GM12878 (cell line): ENCODE measurements at regions not wholly inside any gene's neighbourhood (a gene's known extent, or its start where the extent isn't known, plus 50 kb on each side); places are given as distances from the start of the nearest gene placed in this dataset.

ENCODE experiments used
- ATAC-seq: fragments of 200-7000 bp; cut with Tn5 transposase; 3 replicates; pipeline ENCODE4 v1.9.1; 2020; ENCODE audit warnings: mild to moderate bottlenecking, moderate library complexity
- BruUV-seq: library from RNA; stranded (reverse); fragments of 400-500 nt; replicated peaks from 2 replicates; lab custom pipeline; 2021; lab: Mats Ljungman, UMichigan
- CTCF ChIA-PET: fragments of 300-600 bp; sonication (Branson Sonifier 250); formaldehyde crosslinking; extraction: SDS; loops from one replicate; lab custom pipeline; 2021; ENCODE audit warnings: inconsistent platforms; lab: Yijun Ruan, JAX
- POLR2A ChIA-PET: fragments of 350-600 bp; formaldehyde crosslinking; extraction: SDS; loops from one replicate; lab custom pipeline; 2021; ENCODE audit warnings: inconsistent platforms; lab: Charles Lee
- RAD21 ChIA-PET: fragments of 300-600 bp; sonication (Branson Sonifier 250); formaldehyde crosslinking; loops from one replicate; lab custom pipeline; 2023; ENCODE audit warnings: antibody characterized with exemption; ENCODE audit not compliant: unreplicated experiment; lab: Charles Lee
- SMC1A ChIA-PET: fragments of 300-600 bp; sonication (Branson Sonifier 250); formaldehyde crosslinking; loops from one replicate; lab custom pipeline; 2023; ENCODE audit not compliant: unreplicated experiment, uncharacterized antibody; lab: Charles Lee
- DNase-seq: peaks from one replicate; pipeline ENCODE4 v3.0.0-alpha.2; 2011; ENCODE audit warnings: low read depth, low spot score
- FAIRE-seq: peaks from 3 replicates; lab custom pipeline; 2011; peaks lifted over from hg19 to GRCh38; lab: Jason Lieb, UNC
- H2AFZ ChIP-seq: 2 replicates; pipeline ENCODE4 v1.6.0; 2011; ENCODE audit warnings: low read depth, low read length, control low read depth; ENCODE audit not compliant: control insufficient read depth
- H3K27ac ChIP-seq: 2 replicates; pipeline ENCODE4 v1.5.1; 2011; ENCODE audit warnings: control low read depth; ENCODE audit not compliant: control insufficient read depth, insufficient read depth
- H3K27me3 ChIP-seq, 2 experiments: replicated peaks in 1 of 2; 2 replicates each; pipeline versions ENCODE4 v1.6.0 to v1.6.1; 2011; ENCODE audit warnings: low read length in 1 of 2; ENCODE audit not compliant: control insufficient read depth in 2 of 2, insufficient read depth in 2 of 2
- H3K36me3 ChIP-seq, 2 experiments: 2 replicates each; pipeline ENCODE4 v1.5.1; 2011; ENCODE audit warnings: low read length in 1 of 2; ENCODE audit not compliant: control insufficient read depth in 2 of 2, insufficient read depth in 2 of 2
- H3K4me1 ChIP-seq: 2 replicates; pipeline ENCODE4 v1.6.1; 2011; ENCODE audit warnings: mild to moderate bottlenecking, low read length, moderate library complexity, mixed read lengths; ENCODE audit not compliant: control insufficient read depth, insufficient read depth
- H3K4me2 ChIP-seq: 2 replicates; pipeline ENCODE4 v1.6.0; 2011; ENCODE audit warnings: control low read depth; ENCODE audit not compliant: control insufficient read depth, insufficient read depth
- H3K4me3 ChIP-seq: fragments of 200-600 bp; sonication (generic); 2 replicates; pipeline ENCODE4 v1.5.1; 2016
- H3K79me2 ChIP-seq: 2 replicates; pipeline ENCODE4 v1.6.0; 2011; ENCODE audit warnings: low read length; ENCODE audit not compliant: control insufficient read depth, insufficient read depth
- H3K9ac ChIP-seq: 2 replicates; pipeline ENCODE4 v1.8.0; 2011; ENCODE audit warnings: low read length, control low read depth, mixed read lengths; ENCODE audit not compliant: control insufficient read depth, insufficient read depth
- H3K9me3 ChIP-seq: replicated peaks from 3 replicates; pipeline ENCODE4 v1.5.1; 2011; ENCODE audit warnings: mild to moderate bottlenecking, low read length; ENCODE audit not compliant: control insufficient read depth, insufficient read depth
- H4K20me1 ChIP-seq: 2 replicates; pipeline ENCODE4 v1.6.0; 2011; ENCODE audit not compliant: control insufficient read depth, insufficient read depth
- CHD1 ChIP-seq: IDR thresholded peaks from 2 replicates; pipeline ENCODE4 v1.6.1; 2012; ENCODE audit warnings: low read depth, low read length, improper control_type of control experiment
- CHD4 ChIP-seq: fragments of 200-600 bp; sonication (generic); IDR thresholded peaks from 2 replicates; pipeline ENCODE4 v1.6.1; 2016; ENCODE audit warnings: mild to moderate bottlenecking
- DPF2 ChIP-seq: fragments of 450-650 bp; IDR thresholded peaks from 2 replicates; pipeline ENCODE4 v1.6.1; 2017; ENCODE audit warnings: mild to moderate bottlenecking
- NBN ChIP-seq: fragments of 450-650 bp; IDR thresholded peaks from 2 replicates; pipeline ENCODE4 v1.6.1; 2016
- PML ChIP-seq: IDR thresholded peaks from 2 replicates; pipeline ENCODE4 v1.6.1; 2012; ENCODE audit warnings: low read length, inconsistent platforms
- POLR2AphosphoS2 ChIP-seq: IDR thresholded peaks from 2 replicates; pipeline ENCODE4 v1.6.1; 2011; ENCODE audit warnings: low read depth, mild to moderate bottlenecking, low read length, improper control_type of control experiment, moderate library complexity
- POU2F2 ChIP-seq: IDR thresholded peaks from 3 replicates; pipeline ENCODE4 v1.6.1; 2011; ENCODE audit warnings: low read depth, mild to moderate bottlenecking, low read length, borderline replicate concordance
- RBBP5 ChIP-seq: fragments of 200-600 bp; sonication (generic); conservative IDR thresholded peaks from 2 replicates; pipeline ENCODE4 v1.6.1; 2016
- SREBF1 ChIP-seq: IDR thresholded peaks from 2 replicates; pipeline ENCODE4 v1.6.1; 2012; ENCODE audit warnings: mild to moderate bottlenecking, low read length
- WRNIP1 ChIP-seq: IDR thresholded peaks from 2 replicates; pipeline ENCODE4 v1.6.1; 2011; ENCODE audit warnings: low read depth, low read length, improper control_type of control experiment, borderline replicate concordance
- ZBTB11 ChIP-seq: fragments of 450-650 bp; formaldehyde crosslinking; IDR thresholded peaks from 2 replicates; pipeline ENCODE4 v1.5.0; 2022; ENCODE audit warnings: mild to moderate bottlenecking, missing genetic modification characterization
- WGBS: methylation state at CpG from one replicate; pipeline ENCODE4 v1.1.6; 2016; ENCODE audit warnings: low lambda C conversion rate; ENCODE audit not compliant: insufficient replicate concordance, insufficient coverage; ENCODE audit errors: missing lambda C conversion rate; 5-methylcytosine and 5-hydroxymethylcytosine counted together
- in situ Hi-C: fragments of 300-500 bp; cut with MboI; formaldehyde crosslinking; loops from 9 replicates; pipeline ENCODE4 v1.14.3; 2018; ENCODE audit warnings: mixed read lengths
- intact Hi-C: fragments of 100-400 bp; cut with micrococcal nuclease; formaldehyde crosslinking; loops from one replicate; pipeline ENCODE4 v1.14.2; 2022; ENCODE audit not compliant: unreplicated experiment

- H3K4me2 ChIP-seq, result no peak overlapping the region
- TF ChIP-seq SREBF1, result no peak
- no peak for TF ChIP-seq DPF2
- TF ChIP-seq CHD4, result no peak
- no peak for TF ChIP-seq ZBTB11
- no peak for TF ChIP-seq NBN
- no peak for TF ChIP-seq POU2F2
- no peak for TF ChIP-seq PML
- TF ChIP-seq CHD1, result no peak
- no peak for TF ChIP-seq WRNIP1
- TF ChIP-seq POLR2AphosphoS2, result no peak
- no peak for TF ChIP-seq RBBP5
- TF ChIP-seq, all 136 proteins: peak for 0
- Histone ChIP-seq H3K27me3 (no peaks in the 10 kb centered on the region), H3K27ac (no peak overlapping the region), H4K20me1 (no peaks in the 10 kb centered on the region), H3K79me2 (no peaks in the 10 kb centered on the region), H3K4me1 (no peaks in the 10 kb centered on the region), H2AFZ (no peak overlapping the region), H3K9ac (no peak overlapping the region), H3K36me3 (no peaks in the 10 kb centered on the region), H3K9me3 (no peaks in the 10 kb centered on the region; the same call in 2 of the 3 replicates), H3K4me3 (no peak overlapping the region)
- in situ Hi-C loops, result no loop called here
- DNase-seq (no peak), FAIRE-seq (no peak), ATAC-seq (no peak)
- RAD21 ChIA-PET, result no interaction called here
- BruUV-seq, result no TSS peak
- intact Hi-C loops, result no loop called here
- 9% methylated on average over 9 of the region's 9 CpGs for WGBS
- POLR2A ChIA-PET, result no interaction called here
- SMC1A ChIA-PET, result no interaction called here
- CTCF ChIA-PET, result no interaction called here
Measured at GRCh38 chr10:131015271-131015670, 296.2 kb downstream of the TCERG1L start.
